Loucy (cell line): ENCODE measurements at regions not wholly inside any gene's neighbourhood (a gene's known extent, or its start where the extent isn't known, plus 50 kb on each side); places are given as distances from the start of the nearest gene placed in this dataset.

ENCODE experiments used
- CTCF ChIP-seq: fragments of 200-600 bp; sonication (generic); conservative IDR thresholded peaks from 2 replicates; pipeline ENCODE4 v1.5.1; 2014; ENCODE audit warnings: mild to moderate bottlenecking, antibody characterized with exemption, low read length
- EZH2phosphoT487 ChIP-seq: fragments of 200-600 bp; IDR thresholded peaks from 2 replicates; pipeline ENCODE4 v1.6.1; 2018; ENCODE audit warnings: antibody characterized with exemption, mild to moderate bottlenecking, moderate library complexity, borderline replicate concordance

GRCh38 chr11:33560729-33561128, 139.9 kb downstream of the C11orf91 start:
- TF ChIP-seq CTCF (no peak), EZH2phosphoT487 (no peak)
